Esophagus squamous epithelium (tissue), 4 donors: ENCODE measurements at regions not wholly inside any gene's neighbourhood (a gene's known extent, or its start where the extent isn't known, plus 50 kb on each side); places are given as distances from the start of the nearest gene placed in this dataset.

Experiments used
- POLR2A ChIP-seq, 4 donors: fragments of 450-650 bp; IDR thresholded peaks; one replicate each; pipeline ENCODE4 v1.6.1; 2017; ENCODE audit warnings: antibody characterized with exemption in 4 of 4, mild to moderate bottlenecking in 4 of 4, moderate library complexity in 3 of 4
- TF ChIP-seq, protein P1 (sequence below), 6 experiments: fragments of 450-650 bp in 4 of 6; fragments of 200-600 bp in 2 of 6; sonication (generic) in 2 of 6; IDR thresholded peaks; one replicate each; pipeline ENCODE4 v1.5.1; 2016 to 2019; ENCODE audit warnings: antibody characterized with exemption in 6 of 6, mild to moderate bottlenecking in 4 of 6, moderate library complexity in 4 of 6

DNA sequence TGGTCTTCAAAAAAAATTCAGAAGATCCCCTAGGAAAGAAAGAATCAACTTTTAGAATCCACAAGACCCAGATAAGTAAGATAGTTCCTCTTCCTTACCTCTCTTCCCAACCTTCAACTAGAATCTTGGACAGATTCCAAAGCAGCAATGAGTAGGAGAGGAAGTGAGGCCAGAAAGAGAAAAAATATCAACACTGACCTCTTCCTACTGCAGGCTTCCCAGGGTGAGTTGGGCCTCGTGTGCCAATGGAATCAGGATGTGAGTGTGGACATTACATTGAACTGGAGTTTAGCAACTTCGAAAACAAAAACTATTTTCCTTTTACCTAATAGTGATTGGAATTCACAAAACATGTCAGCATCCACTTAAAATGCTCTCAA is 102.5 kb upstream of the PIEZO2 start:
- TF ChIP-seq, protein P1, sequence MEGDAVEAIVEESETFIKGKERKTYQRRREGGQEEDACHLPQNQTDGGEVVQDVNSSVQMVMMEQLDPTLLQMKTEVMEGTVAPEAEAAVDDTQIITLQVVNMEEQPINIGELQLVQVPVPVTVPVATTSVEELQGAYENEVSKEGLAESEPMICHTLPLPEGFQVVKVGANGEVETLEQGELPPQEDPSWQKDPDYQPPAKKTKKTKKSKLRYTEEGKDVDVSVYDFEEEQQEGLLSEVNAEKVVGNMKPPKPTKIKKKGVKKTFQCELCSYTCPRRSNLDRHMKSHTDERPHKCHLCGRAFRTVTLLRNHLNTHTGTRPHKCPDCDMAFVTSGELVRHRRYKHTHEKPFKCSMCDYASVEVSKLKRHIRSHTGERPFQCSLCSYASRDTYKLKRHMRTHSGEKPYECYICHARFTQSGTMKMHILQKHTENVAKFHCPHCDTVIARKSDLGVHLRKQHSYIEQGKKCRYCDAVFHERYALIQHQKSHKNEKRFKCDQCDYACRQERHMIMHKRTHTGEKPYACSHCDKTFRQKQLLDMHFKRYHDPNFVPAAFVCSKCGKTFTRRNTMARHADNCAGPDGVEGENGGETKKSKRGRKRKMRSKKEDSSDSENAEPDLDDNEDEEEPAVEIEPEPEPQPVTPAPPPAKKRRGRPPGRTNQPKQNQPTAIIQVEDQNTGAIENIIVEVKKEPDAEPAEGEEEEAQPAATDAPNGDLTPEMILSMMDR (IDR thresholded peaks at IDR 0.05): no peak
- no peak for TF ChIP-seq POLR2A (IDR thresholded peaks at IDR 0.05)
